ENCODE measurements at regions not wholly inside any gene's neighbourhood (a gene's known extent, or its start where the extent isn't known, plus 50 kb on each side); places are given as distances from the start of the nearest gene placed in this dataset.

- Histone ChIP-seq H3K9me3 (ENCODE audit: insufficient read depth, low read length) (no peaks in the 10 kb centered on the region), H3K36me3 (replicated peaks; ENCODE audit: low read depth, low read length) (no peaks in the 10 kb centered on the region), H3K79me2 (ENCODE audit: low read length) (no peaks in the 10 kb centered on the region), H3K4me1 (ENCODE audit: low read length) (no peaks in the 10 kb centered on the region), H3K27ac (ENCODE audit: low read length) (no peak overlapping the region), H4K20me1 (ENCODE audit: insufficient read depth, low read length) (no peaks in the 10 kb centered on the region), H2AFZ (ENCODE audit: low read depth, low read length) (no peak overlapping the region), H3K9ac (ENCODE audit: low read length) (no peak overlapping the region), H3K4me3 (ENCODE audit: low read length) (no peak overlapping the region), H3K27me3 (ENCODE audit: low read depth, low read length) (no peaks in the 10 kb centered on the region), H3K4me2 (ENCODE audit: low read length) (no peak overlapping the region)
- TF ChIP-seq, protein P1, sequence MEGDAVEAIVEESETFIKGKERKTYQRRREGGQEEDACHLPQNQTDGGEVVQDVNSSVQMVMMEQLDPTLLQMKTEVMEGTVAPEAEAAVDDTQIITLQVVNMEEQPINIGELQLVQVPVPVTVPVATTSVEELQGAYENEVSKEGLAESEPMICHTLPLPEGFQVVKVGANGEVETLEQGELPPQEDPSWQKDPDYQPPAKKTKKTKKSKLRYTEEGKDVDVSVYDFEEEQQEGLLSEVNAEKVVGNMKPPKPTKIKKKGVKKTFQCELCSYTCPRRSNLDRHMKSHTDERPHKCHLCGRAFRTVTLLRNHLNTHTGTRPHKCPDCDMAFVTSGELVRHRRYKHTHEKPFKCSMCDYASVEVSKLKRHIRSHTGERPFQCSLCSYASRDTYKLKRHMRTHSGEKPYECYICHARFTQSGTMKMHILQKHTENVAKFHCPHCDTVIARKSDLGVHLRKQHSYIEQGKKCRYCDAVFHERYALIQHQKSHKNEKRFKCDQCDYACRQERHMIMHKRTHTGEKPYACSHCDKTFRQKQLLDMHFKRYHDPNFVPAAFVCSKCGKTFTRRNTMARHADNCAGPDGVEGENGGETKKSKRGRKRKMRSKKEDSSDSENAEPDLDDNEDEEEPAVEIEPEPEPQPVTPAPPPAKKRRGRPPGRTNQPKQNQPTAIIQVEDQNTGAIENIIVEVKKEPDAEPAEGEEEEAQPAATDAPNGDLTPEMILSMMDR (IDR thresholded peaks at IDR 0.05; ENCODE audit: low read depth, low read length): no peak
- TF ChIP-seq EZH2phosphoT487 (IDR thresholded peaks at IDR 0.05; ENCODE audit: low read depth): no peak
Observed at GRCh38 chr5:2653991-2654390, 97.5 kb downstream of the IRX2 start.

- no peaks in the 10 kb centered on the region for H3K4me1 ChIP-seq (ENCODE audit: low read length)
- TF ChIP-seq, protein P1 (IDR thresholded peaks at IDR 0.05; ENCODE audit: low read depth, low read length): no peak
- no peak for TF ChIP-seq EZH2phosphoT487 (IDR thresholded peaks at IDR 0.05; ENCODE audit: low read depth)
- H3K36me3 ChIP-seq (replicated peaks; ENCODE audit: low read depth, low read length): no peaks in the 10 kb centered on the region
- H3K27ac ChIP-seq (ENCODE audit: low read length): no peak overlapping the region
- H3K4me2 ChIP-seq (ENCODE audit: low read length): no peak overlapping the region
- H2AFZ ChIP-seq (ENCODE audit: low read depth, low read length): no peak overlapping the region
- H3K9me3 ChIP-seq (ENCODE audit: insufficient read depth, low read length): no peaks in the 10 kb centered on the region
- H3K9ac ChIP-seq (ENCODE audit: low read length): no peak overlapping the region
- H4K20me1 ChIP-seq (ENCODE audit: insufficient read depth, low read length): no peaks in the 10 kb centered on the region
- no peaks in the 10 kb centered on the region for H3K79me2 ChIP-seq (ENCODE audit: low read length)
- H3K27me3 ChIP-seq (ENCODE audit: low read depth, low read length): no peaks in the 10 kb centered on the region
- no peak overlapping the region for H3K4me3 ChIP-seq (ENCODE audit: low read length)
Observed at GRCh38 chr5:2651116-2651515, 100.4 kb downstream of the IRX2 start.

DNA sequence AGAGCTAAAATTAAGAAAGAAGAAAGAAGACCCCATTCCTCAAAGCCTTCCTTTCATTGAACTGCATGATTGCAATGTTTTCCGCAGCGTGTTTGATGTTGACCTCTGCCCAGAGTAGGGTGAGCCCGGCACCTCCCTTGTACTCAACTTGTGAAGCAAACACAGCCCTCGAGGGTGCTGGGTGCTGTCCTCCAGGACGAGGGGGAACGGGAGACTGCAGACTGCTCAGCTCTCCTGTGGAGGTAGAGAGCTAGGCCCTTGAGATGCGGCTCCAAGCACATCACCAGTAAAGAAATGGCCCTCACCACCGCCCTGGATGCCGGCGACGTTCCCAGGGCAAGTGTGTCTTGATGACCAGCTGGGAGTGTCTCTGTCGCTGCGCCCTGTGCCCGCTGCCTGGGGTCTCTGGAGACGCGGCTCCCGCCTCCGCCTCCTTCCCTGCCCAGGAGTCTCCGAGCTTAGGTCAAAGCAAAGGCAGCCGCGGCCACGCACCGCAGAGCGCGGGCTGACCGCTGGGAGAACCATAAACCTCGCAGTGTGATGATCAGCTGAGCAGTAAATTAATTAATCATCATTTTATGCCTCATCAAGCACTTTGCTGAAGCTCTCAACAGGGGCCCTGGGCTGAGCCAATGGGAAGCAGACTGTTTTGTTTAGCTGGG is 108.7 kb downstream of the IRX2 start:
- H4K20me1 ChIP-seq (ENCODE audit: insufficient read depth, low read length): no peaks in the 10 kb centered on the region
- no peaks in the 10 kb centered on the region for H3K36me3 ChIP-seq (replicated peaks; ENCODE audit: low read depth, low read length)
- no peak overlapping the region for H3K9ac ChIP-seq (ENCODE audit: low read length)
- H3K27ac ChIP-seq (ENCODE audit: low read length): no peak overlapping the region
- no peak overlapping the region for H3K4me3 ChIP-seq (ENCODE audit: low read length)
- no peak overlapping the region for H2AFZ ChIP-seq (ENCODE audit: low read depth, low read length)
- no peaks in the 10 kb centered on the region for H3K4me1 ChIP-seq (ENCODE audit: low read length)
- H3K4me2 ChIP-seq (ENCODE audit: low read length): no peak overlapping the region
- H3K9me3 ChIP-seq (ENCODE audit: insufficient read depth, low read length): no peaks in the 10 kb centered on the region
- H3K27me3 ChIP-seq (ENCODE audit: low read depth, low read length): no peaks in the 10 kb centered on the region
- no peaks in the 10 kb centered on the region for H3K79me2 ChIP-seq (ENCODE audit: low read length)
- TF ChIP-seq, protein P1 (IDR thresholded peaks at IDR 0.05; ENCODE audit: low read depth, low read length): no peak
- no peak for TF ChIP-seq EZH2phosphoT487 (IDR thresholded peaks at IDR 0.05; ENCODE audit: low read depth)

GRCh38 chr5:2640717-2641116 is 110.8 kb downstream of the IRX2 start:
- no peak overlapping the region for H3K27ac ChIP-seq (ENCODE audit: low read length)
- TF ChIP-seq EZH2phosphoT487 (IDR thresholded peaks at IDR 0.05; ENCODE audit: low read depth): no peak
- TF ChIP-seq, protein P1 (IDR thresholded peaks at IDR 0.05; ENCODE audit: low read depth, low read length): no peak
- no peak overlapping the region for H3K4me3 ChIP-seq (ENCODE audit: low read length)
- no peaks in the 10 kb centered on the region for H3K4me1 ChIP-seq (ENCODE audit: low read length)
- no peak overlapping the region for H3K9ac ChIP-seq (ENCODE audit: low read length)
- H4K20me1 ChIP-seq (ENCODE audit: insufficient read depth, low read length): no peaks in the 10 kb centered on the region
- H3K9me3 ChIP-seq (ENCODE audit: insufficient read depth, low read length): no peaks in the 10 kb centered on the region
- no peaks in the 10 kb centered on the region for H3K27me3 ChIP-seq (ENCODE audit: low read depth, low read length)
- no peak overlapping the region for H3K4me2 ChIP-seq (ENCODE audit: low read length)
- no peaks in the 10 kb centered on the region for H3K79me2 ChIP-seq (ENCODE audit: low read length)
- H3K36me3 ChIP-seq (replicated peaks; ENCODE audit: low read depth, low read length): no peaks in the 10 kb centered on the region
- H2AFZ ChIP-seq (ENCODE audit: low read depth, low read length): no peak overlapping the region

Data from OCI-LY3 (cell line).